LNCaP clone FGC (cell line): ENCODE measurements at regions not wholly inside any gene's neighbourhood (a gene's known extent, or its start where the extent isn't known, plus 50 kb on each side); places are given as distances from the start of the nearest gene placed in this dataset.

Source experiments
- DNase-seq: peaks from one replicate; pipeline ENCODE4 v3.0.0-alpha.2; 2011; ENCODE audit warnings: low read depth
- H3K4me3 ChIP-seq: 2 replicates; pipeline ENCODE4 v1.5.1; 2011; ENCODE audit warnings: mild to moderate bottlenecking, low read depth, low read length, control low read depth
- CTCF ChIP-seq: IDR thresholded peaks from 2 replicates; pipeline ENCODE4 v1.5.1; 2012; ENCODE audit warnings: mild to moderate bottlenecking; ENCODE audit not compliant: control insufficient read depth, insufficient read depth; ENCODE audit errors: extremely low read depth

- no peak overlapping the region for H3K4me3 ChIP-seq
- no peak for DNase-seq
- TF ChIP-seq CTCF = no peak
Measured at GRCh38 chr22:22043296-22044078, 60.9 kb upstream of the TOP3B start.

GRCh38 chr22:22042599-22043295, 60.2 kb upstream of the TOP3B start:
- H3K4me3 ChIP-seq = no peak overlapping the region
- DNase-seq = no peak
- no peak for TF ChIP-seq CTCF

GRCh38 chr22:22042009-22042408, 59.4 kb upstream of the TOP3B start:
- no peak overlapping the region for H3K4me3 ChIP-seq
- no peak for TF ChIP-seq CTCF
- DNase-seq = no peak

GRCh38 chr22:22040908-22041307, 58.3 kb upstream of the TOP3B start:
- no peak for TF ChIP-seq CTCF
- H3K4me3 ChIP-seq = no peak overlapping the region
- DNase-seq = no peak

GRCh38 chr22:22040472-22040871, 57.9 kb upstream of the TOP3B start:
- no peak for TF ChIP-seq CTCF
- H3K4me3 ChIP-seq = no peak overlapping the region
- DNase-seq = no peak

- DNase-seq = no peak
- H3K4me3 ChIP-seq = no peak overlapping the region
- no peak for TF ChIP-seq CTCF
Measured at GRCh38 chr22:22039286-22040074, 56.9 kb upstream of the TOP3B start.
